Choroid plexus epithelial cell (primary cell): ENCODE measurements at regions not wholly inside any gene's neighbourhood (a gene's known extent, or its start where the extent isn't known, plus 50 kb on each side); places are given as distances from the start of the nearest gene placed in this dataset.

Experiments used
- DNase-seq: peaks from one replicate; pipeline ENCODE4 v3.0.0-alpha.2; 2010; ENCODE audit warnings: low read depth
- H3K4me3 ChIP-seq: 2 replicates; pipeline ENCODE4 v1.5.1; 2011; ENCODE audit warnings: low read depth, mild to moderate bottlenecking, control low read depth, low read length, moderate library complexity
- TF ChIP-seq, protein P1 (sequence below): conservative IDR thresholded peaks from 2 replicates; pipeline ENCODE4 v1.5.1; 2011; ENCODE audit warnings: low read depth, mild to moderate bottlenecking, control low read depth, inconsistent platforms, low read length, moderate library complexity

DNA sequence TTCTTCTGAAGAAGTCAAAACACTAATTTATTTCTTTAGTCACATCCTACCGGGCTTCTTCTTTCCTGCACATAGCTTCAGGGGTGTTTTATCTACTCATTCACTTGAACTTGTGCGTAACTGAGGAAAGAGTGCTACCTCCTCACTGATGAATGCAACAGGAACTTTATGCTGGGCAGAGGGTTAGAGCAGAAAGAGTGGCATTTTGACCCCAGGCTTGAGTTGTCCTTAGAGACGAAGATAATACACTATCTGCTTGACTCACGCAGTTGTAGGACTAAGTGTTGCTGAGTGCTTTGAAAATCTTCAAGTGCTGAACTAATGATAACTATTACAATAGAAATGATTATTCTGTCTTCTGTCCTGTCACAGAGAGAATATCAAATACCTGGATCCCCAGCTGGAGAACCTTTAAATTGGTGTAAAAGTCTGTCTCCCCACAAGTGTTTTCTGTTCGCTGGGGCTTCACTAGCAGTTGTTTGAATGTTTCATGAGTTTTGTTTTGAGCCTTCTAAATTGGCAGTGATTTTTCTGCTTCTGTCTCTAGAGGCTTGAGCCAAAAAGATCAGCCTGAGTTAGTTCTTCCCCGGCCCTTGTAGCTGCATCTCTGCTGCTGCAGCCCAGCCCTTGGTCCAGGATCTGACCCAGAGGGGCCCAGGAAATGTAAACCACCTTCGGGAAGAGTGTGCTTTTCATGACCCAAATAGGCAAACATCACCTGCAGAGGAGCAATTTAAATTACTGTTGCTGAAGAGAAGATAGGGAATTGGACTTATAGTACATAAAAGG is 86.3 kb upstream of the LGALSL start:
- DNase-seq = no peak
- TF ChIP-seq, protein P1, sequence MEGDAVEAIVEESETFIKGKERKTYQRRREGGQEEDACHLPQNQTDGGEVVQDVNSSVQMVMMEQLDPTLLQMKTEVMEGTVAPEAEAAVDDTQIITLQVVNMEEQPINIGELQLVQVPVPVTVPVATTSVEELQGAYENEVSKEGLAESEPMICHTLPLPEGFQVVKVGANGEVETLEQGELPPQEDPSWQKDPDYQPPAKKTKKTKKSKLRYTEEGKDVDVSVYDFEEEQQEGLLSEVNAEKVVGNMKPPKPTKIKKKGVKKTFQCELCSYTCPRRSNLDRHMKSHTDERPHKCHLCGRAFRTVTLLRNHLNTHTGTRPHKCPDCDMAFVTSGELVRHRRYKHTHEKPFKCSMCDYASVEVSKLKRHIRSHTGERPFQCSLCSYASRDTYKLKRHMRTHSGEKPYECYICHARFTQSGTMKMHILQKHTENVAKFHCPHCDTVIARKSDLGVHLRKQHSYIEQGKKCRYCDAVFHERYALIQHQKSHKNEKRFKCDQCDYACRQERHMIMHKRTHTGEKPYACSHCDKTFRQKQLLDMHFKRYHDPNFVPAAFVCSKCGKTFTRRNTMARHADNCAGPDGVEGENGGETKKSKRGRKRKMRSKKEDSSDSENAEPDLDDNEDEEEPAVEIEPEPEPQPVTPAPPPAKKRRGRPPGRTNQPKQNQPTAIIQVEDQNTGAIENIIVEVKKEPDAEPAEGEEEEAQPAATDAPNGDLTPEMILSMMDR = no peak
- H3K4me3 ChIP-seq = no peak overlapping the region

DNA sequence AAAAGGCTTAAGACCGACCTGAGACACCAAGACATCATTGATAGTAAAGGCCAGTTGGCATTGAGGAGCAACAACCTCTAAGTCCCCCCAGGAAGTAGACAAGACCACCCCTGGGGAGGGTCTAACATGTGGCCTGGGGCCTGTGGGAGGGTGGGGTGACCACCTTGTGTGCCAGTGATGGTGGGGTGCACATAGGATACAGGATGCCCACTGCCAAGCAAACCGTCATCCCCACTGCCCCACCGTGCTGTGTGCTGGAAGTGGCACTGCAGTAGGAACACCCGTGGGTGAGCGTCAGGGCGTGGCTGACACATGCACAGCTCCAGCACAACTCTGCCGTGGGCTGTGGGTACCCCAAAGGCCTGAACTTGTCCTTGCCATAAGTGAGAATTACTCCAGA is 84.3 kb upstream of the LGALSL start:
- H3K4me3 ChIP-seq = no peak overlapping the region
- DNase-seq = no peak
- TF ChIP-seq, protein P1 = no peak

DNA sequence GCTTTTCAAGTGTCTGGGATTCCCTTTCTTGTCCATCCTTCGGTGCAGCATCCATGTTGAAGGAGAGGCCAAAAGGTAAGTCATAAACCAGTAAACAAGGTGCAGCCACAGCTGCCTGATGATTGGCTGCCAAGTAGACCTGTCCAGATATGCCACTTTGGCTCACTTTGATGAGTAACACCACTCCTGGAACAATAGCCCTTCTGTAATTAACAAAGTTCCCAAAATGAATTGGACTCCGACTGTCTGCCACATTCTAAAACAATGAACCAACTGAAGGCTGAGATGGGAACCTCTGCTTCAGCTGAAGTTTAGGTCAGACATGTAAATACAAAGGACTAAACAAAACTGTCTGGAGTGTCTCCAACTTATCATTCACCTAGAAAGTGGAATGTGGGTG is 82.2 kb upstream of the LGALSL start:
- DNase-seq = no peak
- H3K4me3 ChIP-seq = no peak overlapping the region
- TF ChIP-seq, protein P1 = no peak

DNA sequence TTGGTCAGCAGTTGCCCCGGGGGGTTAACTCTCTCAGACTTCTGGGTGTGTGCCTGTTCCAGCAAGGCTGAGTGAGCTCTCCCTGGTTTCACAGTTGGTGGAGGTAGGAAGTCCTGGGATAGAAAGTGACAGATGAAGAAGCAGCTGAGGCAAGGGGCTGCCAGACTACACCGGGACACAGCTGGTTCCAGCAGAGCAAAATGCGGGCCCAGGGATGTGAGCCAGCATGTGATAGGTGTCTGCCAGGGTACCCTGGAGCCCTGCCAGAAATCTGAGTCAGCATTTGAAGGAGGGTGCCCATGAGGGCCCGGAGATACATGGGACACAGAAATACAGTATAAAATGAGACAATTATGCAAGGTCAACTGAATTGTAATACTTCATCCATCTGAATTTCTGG is 79.3 kb upstream of the LGALSL start:
- TF ChIP-seq, protein P1 = no peak
- no peak for DNase-seq
- H3K4me3 ChIP-seq = no peak overlapping the region

DNA sequence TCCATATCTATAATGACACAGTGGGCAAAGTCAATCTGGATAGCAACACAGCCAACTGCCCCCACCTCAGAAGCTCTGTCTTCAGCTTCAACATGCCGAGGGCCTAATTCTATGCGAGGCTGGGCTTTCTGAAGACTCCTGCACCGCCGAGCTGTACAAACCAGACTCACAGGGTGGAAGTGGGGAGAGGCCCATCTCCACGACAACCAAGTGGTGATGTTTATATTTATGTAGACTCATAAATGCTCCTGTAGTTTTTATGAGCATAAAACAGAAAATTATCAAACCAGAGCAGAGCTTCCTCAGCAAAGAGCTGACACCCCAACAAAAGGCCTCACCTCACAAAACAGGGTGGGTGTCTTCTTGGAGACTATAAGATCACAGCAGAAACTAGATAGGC is 77.0 kb upstream of the LGALSL start:
- no peak overlapping the region for H3K4me3 ChIP-seq
- TF ChIP-seq, protein P1 = no peak

DNA sequence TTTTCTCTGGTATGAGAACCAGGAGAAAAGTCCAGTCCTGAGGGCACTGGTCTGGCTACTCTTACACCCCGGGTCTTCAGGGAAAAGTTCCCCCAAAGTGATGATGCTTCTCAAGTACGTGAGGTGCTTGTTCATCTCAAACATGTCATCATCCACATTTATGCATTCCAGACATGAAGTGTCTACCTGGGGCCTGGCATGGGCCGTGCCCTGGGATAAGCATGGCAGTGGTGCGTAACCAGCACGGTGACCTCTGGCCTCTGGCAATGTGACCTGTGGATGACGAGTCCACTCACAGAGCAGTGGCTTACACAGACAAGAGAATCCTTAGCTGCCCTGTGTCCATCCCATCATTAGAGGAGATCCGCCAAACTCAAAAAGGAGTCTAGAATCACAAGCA is 74.8 kb upstream of the LGALSL start:
- no peak overlapping the region for H3K4me3 ChIP-seq
- TF ChIP-seq, protein P1 = no peak
- DNase-seq = no peak

More for the DNA sequence above, 77.0 kb upstream of the LGALSL start:
- DNase-seq = no peak
